K562 (cell line): ENCODE measurements at regions not wholly inside any gene's neighbourhood (a gene's known extent, or its start where the extent isn't known, plus 50 kb on each side); places are given as distances from the start of the nearest gene placed in this dataset.

ENCODE experiments used
- JUNB ChIP-seq: fragments of 450-650 bp; formaldehyde crosslinking; conservative IDR thresholded peaks from 2 replicates; pipeline ENCODE4 v1.4.0; 2020; ENCODE audit warnings: mild to moderate bottlenecking
- PTTG1 ChIP-seq: fragments of 450-650 bp; IDR thresholded peaks from 2 replicates; pipeline ENCODE4 v1.6.1; 2016; ENCODE audit warnings: low read depth, mild to moderate bottlenecking, missing genetic modification characterization, missing compliant biosample characterization
- TF ChIP-seq, protein P1 (sequence below): sonication (generic); formaldehyde crosslinking; IDR thresholded peaks from 2 replicates; pipeline ENCODE4 v1.8.0; 2023; ENCODE audit warnings: missing genetic modification reagents, mild to moderate bottlenecking, borderline replicate concordance

DNA sequence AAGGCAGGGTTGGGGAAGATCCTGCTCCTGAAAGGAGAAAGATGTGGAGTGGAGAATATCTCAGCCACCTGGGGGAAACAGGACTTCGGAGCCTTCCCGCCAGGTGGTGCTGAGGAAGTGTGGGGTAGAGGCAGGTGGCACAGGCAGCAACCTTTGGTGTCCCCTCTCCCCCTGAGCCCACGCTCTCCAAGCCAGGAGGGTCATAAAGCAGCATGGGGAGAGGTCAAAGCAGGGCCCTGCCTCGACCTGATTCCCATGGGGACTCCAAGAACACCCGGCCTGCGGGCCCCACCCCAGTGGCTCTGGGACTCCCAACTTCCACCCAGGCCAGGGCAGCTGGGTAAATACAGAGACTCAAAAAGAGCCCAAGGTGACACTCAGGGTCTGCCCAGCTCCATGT, 54.3 kb upstream of the SLC66A3 start:
- TF ChIP-seq, protein P1, sequence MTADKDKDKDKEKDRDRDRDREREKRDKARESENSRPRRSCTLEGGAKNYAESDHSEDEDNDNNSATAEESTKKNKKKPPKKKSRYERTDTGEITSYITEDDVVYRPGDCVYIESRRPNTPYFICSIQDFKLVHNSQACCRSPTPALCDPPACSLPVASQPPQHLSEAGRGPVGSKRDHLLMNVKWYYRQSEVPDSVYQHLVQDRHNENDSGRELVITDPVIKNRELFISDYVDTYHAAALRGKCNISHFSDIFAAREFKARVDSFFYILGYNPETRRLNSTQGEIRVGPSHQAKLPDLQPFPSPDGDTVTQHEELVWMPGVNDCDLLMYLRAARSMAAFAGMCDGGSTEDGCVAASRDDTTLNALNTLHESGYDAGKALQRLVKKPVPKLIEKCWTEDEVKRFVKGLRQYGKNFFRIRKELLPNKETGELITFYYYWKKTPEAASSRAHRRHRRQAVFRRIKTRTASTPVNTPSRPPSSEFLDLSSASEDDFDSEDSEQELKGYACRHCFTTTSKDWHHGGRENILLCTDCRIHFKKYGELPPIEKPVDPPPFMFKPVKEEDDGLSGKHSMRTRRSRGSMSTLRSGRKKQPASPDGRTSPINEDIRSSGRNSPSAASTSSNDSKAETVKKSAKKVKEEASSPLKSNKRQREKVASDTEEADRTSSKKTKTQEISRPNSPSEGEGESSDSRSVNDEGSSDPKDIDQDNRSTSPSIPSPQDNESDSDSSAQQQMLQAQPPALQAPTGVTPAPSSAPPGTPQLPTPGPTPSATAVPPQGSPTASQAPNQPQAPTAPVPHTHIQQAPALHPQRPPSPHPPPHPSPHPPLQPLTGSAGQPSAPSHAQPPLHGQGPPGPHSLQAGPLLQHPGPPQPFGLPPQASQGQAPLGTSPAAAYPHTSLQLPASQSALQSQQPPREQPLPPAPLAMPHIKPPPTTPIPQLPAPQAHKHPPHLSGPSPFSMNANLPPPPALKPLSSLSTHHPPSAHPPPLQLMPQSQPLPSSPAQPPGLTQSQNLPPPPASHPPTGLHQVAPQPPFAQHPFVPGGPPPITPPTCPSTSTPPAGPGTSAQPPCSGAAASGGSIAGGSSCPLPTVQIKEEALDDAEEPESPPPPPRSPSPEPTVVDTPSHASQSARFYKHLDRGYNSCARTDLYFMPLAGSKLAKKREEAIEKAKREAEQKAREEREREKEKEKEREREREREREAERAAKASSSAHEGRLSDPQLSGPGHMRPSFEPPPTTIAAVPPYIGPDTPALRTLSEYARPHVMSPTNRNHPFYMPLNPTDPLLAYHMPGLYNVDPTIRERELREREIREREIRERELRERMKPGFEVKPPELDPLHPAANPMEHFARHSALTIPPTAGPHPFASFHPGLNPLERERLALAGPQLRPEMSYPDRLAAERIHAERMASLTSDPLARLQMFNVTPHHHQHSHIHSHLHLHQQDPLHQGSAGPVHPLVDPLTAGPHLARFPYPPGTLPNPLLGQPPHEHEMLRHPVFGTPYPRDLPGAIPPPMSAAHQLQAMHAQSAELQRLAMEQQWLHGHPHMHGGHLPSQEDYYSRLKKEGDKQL, result no peak
- TF ChIP-seq PTTG1 (tag) (no peak), JUNB (CRISPR knock-in tag) (no peak)
